Esophagus muscularis mucosa (tissue), 4 donors: ENCODE measurements at regions not wholly inside any gene's neighbourhood (a gene's known extent, or its start where the extent isn't known, plus 50 kb on each side); places are given as distances from the start of the nearest gene placed in this dataset.

Experiments
- DNase-seq: peaks from one replicate; pipeline ENCODE4 v3.0.0-alpha.2; 2017; ENCODE audit errors: extremely low spot score
- H3K27ac ChIP-seq, 4 donors: fragments of 200-600 bp; sonication (generic); replicated peaks in 1 of 4; 1 replicate in 3 of 4; 2 replicates in 1 of 4; pipeline ENCODE4 v1.5.1; 2016 to 2019; ENCODE audit warnings: mild to moderate bottlenecking in 1 of 4
- H3K27me3 ChIP-seq, 4 donors: fragments of 200-600 bp; sonication (generic); one replicate each; pipeline versions ENCODE4 v1.5.1 to v1.6.0; 2016 to 2019
- H3K36me3 ChIP-seq, 4 donors: fragments of 200-600 bp; sonication (generic); one replicate each; pipeline ENCODE4 v1.5.1; 2016 to 2019
- H3K4me1 ChIP-seq, 4 donors: fragments of 200-600 bp; sonication (generic); one replicate each; pipeline ENCODE4 v1.5.1; 2016 to 2019
- H3K4me3 ChIP-seq, 4 donors: fragments of 200-600 bp; sonication (generic); 1 replicate in 2 of 4; 2 replicates in 2 of 4; pipeline ENCODE4 v1.5.1; 2016 to 2019; ENCODE audit warnings: mild to moderate bottlenecking in 4 of 4, moderate library complexity in 1 of 4
- H3K9me3 ChIP-seq, 4 donors: fragments of 200-600 bp; sonication (generic); 1 replicate in 3 of 4; 2 replicates in 1 of 4; pipeline ENCODE4 v1.5.1; 2016 to 2019
- EP300 ChIP-seq: sonication (generic); formaldehyde crosslinking; IDR thresholded peaks from one replicate; pipeline ENCODE4 v1.6.1; 2017; ENCODE audit warnings: antibody characterized with exemption
- POLR2A ChIP-seq: fragments of 450-650 bp; IDR thresholded peaks from one replicate; pipeline ENCODE4 v1.6.1; 2017; ENCODE audit warnings: antibody characterized with exemption, moderate library complexity, mild to moderate bottlenecking, low read depth
- POLR2AphosphoS5 ChIP-seq, 2 donors: sonication (generic); formaldehyde crosslinking; IDR thresholded peaks; one replicate each; pipeline ENCODE4 v1.6.1; 2017; ENCODE audit warnings: antibody characterized with exemption in 2 of 2
- WGBS: methylation state at CpG from one replicate; pipeline ENCODE4 v1.1.5; 2018; 5-methylcytosine and 5-hydroxymethylcytosine counted together
- intact Hi-C: fragments of 100-400 bp; cut with DNase I; formaldehyde crosslinking; loops from one replicate; pipeline ENCODE4 v1.15.1; 2023
- TF ChIP-seq, protein P1 (sequence below), 3 experiments: fragments of 200-600 bp in 2 of 3; fragments of 450-650 bp in 1 of 3; sonication (generic) in 2 of 3; IDR thresholded peaks; one replicate each; pipeline ENCODE4 v1.5.1; 2017 to 2019; ENCODE audit warnings: antibody characterized with exemption in 3 of 3, mild to moderate bottlenecking in 2 of 3, moderate library complexity in 1 of 3

GRCh38 chr2:60104514-60105505 lies 448.6 kb downstream of the BCL11A start:
- no peak for DNase-seq
- intact Hi-C loops = no loop called here
- no peaks in the 10 kb centered on the region for H3K36me3 ChIP-seq
- peaks cover 0 to 7% (median 3%) of the 10 kb centered on the region in 4 donors for H3K4me1 ChIP-seq
- H3K27me3 ChIP-seq = no peaks in the 10 kb centered on the region
- H3K27ac ChIP-seq = no peak overlapping the region
- no peaks in the 10 kb centered on the region for H3K9me3 ChIP-seq
- 72% methylated on average over 10 of the region's 10 CpGs for WGBS
- TF ChIP-seq POLR2AphosphoS5 (IDR thresholded peaks at IDR 0.05) (no peak), EP300 (no peak), POLR2A (no peak)
- TF ChIP-seq, protein P1, sequence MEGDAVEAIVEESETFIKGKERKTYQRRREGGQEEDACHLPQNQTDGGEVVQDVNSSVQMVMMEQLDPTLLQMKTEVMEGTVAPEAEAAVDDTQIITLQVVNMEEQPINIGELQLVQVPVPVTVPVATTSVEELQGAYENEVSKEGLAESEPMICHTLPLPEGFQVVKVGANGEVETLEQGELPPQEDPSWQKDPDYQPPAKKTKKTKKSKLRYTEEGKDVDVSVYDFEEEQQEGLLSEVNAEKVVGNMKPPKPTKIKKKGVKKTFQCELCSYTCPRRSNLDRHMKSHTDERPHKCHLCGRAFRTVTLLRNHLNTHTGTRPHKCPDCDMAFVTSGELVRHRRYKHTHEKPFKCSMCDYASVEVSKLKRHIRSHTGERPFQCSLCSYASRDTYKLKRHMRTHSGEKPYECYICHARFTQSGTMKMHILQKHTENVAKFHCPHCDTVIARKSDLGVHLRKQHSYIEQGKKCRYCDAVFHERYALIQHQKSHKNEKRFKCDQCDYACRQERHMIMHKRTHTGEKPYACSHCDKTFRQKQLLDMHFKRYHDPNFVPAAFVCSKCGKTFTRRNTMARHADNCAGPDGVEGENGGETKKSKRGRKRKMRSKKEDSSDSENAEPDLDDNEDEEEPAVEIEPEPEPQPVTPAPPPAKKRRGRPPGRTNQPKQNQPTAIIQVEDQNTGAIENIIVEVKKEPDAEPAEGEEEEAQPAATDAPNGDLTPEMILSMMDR (IDR thresholded peaks at IDR 0.05) = no peak
- no peak overlapping the region for H3K4me3 ChIP-seq

DNA sequence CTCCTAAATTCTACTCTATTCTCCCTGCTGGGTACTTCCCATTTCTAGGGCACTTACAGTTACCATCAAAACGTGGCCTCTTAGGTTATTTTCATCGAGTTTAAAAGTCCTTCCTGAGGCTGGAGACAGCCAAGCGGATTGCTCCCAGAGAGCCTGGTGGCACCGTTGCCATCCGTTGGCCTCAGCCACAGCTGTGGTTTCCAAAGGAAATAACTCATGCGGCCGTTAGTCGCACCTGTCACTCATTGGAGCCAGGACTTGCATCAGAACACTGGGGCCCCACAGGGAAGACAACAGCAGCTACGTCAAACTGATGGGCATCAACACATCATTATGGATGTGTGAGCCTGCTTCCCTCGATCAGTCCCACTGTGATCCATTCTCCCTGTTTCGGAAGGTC lies 453.4 kb downstream of the BCL11A start:
- Histone ChIP-seq H3K27ac (no peak overlapping the region), H3K27me3 (no peaks in the 10 kb centered on the region), H3K4me1 (no peaks in the 10 kb centered on the region), H3K9me3 (no peaks in the 10 kb centered on the region), H3K4me3 (no peak overlapping the region), H3K36me3 (no peaks in the 10 kb centered on the region)
- no peak for DNase-seq
- TF ChIP-seq POLR2A (no peak), EP300 (no peak), POLR2AphosphoS5 (IDR thresholded peaks at IDR 0.05) (no peak)
- TF ChIP-seq, protein P1 (IDR thresholded peaks at IDR 0.05) = no peak
- intact Hi-C loops = no loop called here
- 71% methylated on average over 11 of the region's 11 CpGs for WGBS

GRCh38 chr2:60098996-60099395 lies 454.5 kb downstream of the BCL11A start:
- DNase-seq = no peak
- Histone ChIP-seq H3K9me3 (no peaks in the 10 kb centered on the region), H3K36me3 (no peaks in the 10 kb centered on the region), H3K4me1 (no peaks in the 10 kb centered on the region), H3K27me3 (no peaks in the 10 kb centered on the region), H3K27ac (no peak overlapping the region), H3K4me3 (no peak overlapping the region)
- TF ChIP-seq POLR2AphosphoS5 (IDR thresholded peaks at IDR 0.05) (no peak), POLR2A (no peak), EP300 (no peak)
- TF ChIP-seq, protein P1 (IDR thresholded peaks at IDR 0.05) = no peak
- intact Hi-C loops = no loop called here
- WGBS = 62% methylated on average over 3 of the region's 3 CpGs

GRCh38 chr2:60097298-60097697 lies 456.2 kb downstream of the BCL11A start:
- H3K36me3 ChIP-seq = no peaks in the 10 kb centered on the region
- no peak overlapping the region for H3K27ac ChIP-seq
- DNase-seq = no peak
- H3K4me3 ChIP-seq = no peak overlapping the region
- intact Hi-C loops = no loop called here
- no peaks in the 10 kb centered on the region for H3K9me3 ChIP-seq
- no peaks in the 10 kb centered on the region for H3K4me1 ChIP-seq
- 86% methylated on average over 11 of the region's 11 CpGs for WGBS
- H3K27me3 ChIP-seq = no peaks in the 10 kb centered on the region
- TF ChIP-seq POLR2A (no peak), EP300 (no peak), POLR2AphosphoS5 (IDR thresholded peaks at IDR 0.05) (no peak)
- TF ChIP-seq, protein P1 (IDR thresholded peaks at IDR 0.05) = no peak
